Testis (tissue), 2 donors: ENCODE measurements at regions not wholly inside any gene's neighbourhood (a gene's known extent, or its start where the extent isn't known, plus 50 kb on each side); places are given as distances from the start of the nearest gene placed in this dataset.

ENCODE experiments used
- small RNA-seq, 2 donors: library from RNA; depleted of rRNA; stranded (forward); fragments of <200 nt; gene quantifications; one replicate each; pipeline ENCODE3, GENCODE V24; 2016

Small RNAs in the stretch of these regions (small RNA-seq; reads per million reads assigned to genes)
- 0 reads per million in 2 donors for gene AC025281.1
- gene RNA5SP428 = 0 reads per million in 2 donors
